NCI-H1105 treated with DMSO at 0.1 percent for 48 hours (cell line): ENCODE measurements at regions not wholly inside any gene's neighbourhood (a gene's known extent, or its start where the extent isn't known, plus 50 kb on each side); places are given as distances from the start of the nearest gene placed in this dataset.

Source experiments
- DNase-seq: peaks from one replicate; lab custom pipeline; 2025; lab: John Stamatoyannopoulos, UW

DNA sequence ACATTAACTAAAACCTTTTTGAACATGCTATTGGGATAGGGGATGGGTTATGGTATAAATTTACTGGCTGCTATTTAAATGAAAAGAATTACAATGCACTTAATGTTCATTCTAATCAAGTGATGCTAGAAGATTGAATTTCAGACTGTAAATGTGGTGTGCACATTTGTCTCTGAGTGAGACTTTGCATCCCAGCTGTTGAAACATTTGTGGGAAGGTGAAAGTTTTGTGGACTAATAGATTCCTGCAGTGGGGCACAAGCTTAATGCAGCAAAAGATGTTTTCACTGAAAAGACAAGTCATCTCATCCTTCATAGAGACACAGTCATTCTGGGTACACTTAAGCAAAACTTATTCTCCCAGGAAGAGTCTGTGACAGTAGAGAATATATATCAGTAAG is 323.6 kb downstream of the NFIB start:
- no peak for DNase-seq

DNA sequence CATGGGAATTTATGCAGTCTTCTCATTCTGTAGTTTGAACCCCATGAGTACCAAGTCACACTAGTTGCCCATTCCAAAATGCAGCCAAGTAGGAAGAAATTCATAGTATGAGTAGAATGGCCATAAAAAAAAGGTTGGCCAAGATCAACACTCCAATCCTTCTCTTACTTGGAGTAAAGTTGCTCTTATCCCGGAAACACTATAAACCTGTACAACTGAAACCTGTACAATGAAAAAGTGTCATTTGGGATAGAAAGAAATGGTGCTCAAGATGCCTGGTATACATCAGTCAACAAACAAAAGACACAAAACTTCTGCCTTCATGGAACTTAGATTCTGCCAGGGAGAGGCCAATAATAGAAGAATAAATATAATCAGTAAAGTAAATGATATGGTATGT is 325.0 kb downstream of the NFIB start:
- no peak for DNase-seq

DNA sequence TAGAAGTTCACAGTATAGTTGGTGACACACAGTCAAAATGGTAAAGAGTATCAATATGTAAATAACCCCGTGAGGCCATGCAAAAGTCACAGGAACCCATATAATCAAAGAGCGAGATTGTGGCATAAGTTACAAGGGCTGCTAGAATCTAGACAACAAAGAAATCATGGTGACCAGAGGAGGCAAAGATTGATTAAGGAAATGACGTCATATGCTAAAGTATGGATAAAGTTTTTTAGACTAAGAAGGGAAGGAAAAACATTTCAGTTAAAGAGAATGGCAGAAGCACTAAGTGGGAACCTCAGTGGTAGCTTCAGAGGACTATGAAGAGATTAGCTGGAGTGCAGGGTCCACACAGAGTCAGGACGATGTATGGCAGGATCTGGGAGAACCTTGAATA is 330.3 kb downstream of the NFIB start:
- no peak for DNase-seq

DNA sequence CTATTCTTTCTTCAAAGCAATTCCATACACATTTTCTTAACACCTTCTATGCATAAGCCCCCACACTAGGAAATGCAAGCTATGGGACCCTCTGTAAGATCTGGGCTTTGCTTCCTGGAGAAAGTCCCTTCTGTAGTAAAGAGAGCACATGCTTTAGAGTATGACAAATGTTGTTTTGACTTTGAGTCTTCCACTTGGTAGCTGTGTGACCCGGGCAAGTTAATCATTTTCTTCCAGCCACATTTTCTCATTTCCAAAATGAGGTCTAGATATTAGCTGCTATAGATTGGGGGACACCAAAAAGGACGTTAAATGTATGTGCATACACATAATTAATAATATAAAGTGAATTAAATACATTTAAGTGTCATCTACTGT is 334.0 kb downstream of the NFIB start:
- DNase-seq = no peak

DNA sequence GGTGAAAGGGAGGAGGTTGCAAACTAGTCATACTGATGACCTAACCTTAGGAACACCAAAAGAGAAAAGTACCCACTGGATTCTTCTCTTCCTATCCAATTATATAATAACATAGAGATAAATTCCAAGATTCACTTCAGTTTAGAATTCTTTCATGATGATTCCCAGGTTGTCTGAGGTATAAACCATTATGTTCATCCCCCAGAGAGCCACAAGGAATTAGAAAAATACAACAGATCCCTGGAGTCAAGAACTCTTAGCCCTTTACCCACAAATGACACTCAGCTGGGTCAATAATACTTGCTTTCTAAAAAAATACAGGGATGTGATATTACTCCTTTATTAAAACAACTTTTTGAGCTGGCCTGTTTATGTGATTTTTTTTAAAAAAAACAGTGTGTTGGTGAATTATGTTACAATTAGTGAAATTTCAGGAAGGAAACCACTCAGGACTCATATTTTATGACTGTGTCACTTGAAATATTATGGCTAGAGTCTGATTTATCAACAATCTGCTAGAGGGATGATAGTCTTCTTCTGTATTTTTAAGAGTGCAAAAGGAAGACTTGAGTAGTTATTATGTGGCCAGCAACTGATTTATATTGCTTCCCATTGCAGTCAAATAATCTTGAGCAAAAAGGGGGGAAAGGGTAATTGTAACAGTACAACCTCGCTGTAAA is 338.2 kb downstream of the NFIB start:
- DNase-seq = no peak

DNA sequence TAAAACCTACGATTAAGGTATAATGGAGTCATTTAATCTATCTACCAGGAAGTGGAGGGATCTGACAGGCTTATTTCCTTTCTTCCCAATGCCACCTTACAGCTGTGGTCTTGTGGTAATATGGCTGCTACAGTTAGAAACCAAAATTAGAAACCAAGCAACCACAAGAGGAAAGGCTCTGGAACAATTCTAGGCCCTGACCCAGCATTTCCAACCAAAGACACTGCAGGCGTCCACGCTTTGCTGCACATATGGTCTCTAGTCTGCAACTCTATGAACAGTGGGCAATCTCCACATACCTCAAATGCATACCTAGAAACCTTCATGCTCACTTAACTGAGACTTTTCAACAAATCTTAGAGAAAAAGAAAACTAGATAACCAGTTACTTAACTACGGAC is 339.1 kb downstream of the NFIB start:
- DNase-seq = no peak

DNA sequence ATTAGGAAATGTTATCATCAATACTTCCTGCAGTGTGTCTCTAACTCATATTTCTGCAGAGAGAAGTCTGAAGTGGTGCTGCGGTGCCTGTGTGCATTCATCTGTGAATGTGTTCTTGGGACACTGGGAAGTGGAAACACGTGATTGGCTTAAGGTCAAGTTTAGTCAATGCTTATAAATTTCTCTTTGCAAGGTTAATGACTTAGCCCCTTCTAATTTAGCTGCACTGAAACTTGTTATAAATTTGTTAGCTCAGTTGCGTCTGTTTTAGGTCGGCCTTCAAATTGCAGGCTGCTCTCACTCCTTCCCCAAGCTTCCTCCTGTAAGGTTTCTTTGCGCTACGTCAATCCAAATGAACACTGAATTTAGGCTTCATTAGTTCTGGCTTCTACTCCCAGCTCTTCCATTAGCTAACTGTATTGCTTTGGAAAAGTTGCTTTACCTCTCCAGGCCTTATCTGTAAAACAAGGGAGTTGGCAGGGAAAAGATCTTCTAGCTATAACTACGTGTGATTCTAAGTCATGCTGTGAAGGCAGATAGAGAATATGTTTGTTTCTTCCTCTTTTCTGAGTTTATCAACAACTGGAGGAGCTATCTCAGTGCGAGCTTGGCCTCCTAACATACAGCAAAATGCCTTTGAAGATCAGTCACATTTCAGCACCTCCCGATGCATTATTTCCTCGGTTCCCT is 341.8 kb downstream of the NFIB start:
- no peak for DNase-seq

DNA sequence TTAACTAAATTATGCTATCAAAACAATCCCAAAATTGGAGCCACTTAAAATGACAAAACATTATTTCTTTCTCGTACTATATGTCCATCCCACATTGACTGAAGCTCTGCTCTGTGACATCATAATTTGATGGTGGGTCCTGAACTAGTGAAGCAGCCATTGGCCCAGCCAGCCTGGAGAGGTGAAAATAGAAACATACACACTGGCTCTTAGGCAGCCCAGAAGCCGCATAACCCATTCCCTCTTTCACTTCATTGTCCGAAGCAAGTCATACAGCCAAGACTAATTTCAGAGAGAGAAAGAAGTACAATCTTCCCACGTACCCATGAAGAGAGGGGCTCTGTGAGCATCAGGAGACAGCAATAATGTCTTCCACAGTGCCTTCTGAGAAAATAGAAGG is 342.5 kb downstream of the NFIB start:
- no peak for DNase-seq

DNA sequence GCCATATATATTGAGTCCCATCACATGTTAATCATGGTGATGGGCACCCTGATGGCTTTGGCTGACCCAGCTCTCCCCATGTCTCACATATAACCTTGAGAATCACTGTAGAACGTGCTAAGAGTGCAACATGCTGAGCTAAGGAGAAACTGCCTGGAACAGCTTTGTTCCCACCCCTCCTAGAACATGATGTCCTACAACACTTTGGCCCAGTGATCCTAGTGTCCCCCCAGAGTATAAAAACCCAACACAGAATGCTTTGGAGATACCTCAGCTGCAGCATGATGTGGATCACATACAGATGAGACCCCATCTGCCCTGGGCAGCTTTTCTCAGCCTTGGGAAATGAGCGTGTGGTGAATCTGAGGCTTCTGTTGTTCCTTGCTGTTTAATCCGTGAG is 343.5 kb downstream of the NFIB start:
- DNase-seq = no peak

DNA sequence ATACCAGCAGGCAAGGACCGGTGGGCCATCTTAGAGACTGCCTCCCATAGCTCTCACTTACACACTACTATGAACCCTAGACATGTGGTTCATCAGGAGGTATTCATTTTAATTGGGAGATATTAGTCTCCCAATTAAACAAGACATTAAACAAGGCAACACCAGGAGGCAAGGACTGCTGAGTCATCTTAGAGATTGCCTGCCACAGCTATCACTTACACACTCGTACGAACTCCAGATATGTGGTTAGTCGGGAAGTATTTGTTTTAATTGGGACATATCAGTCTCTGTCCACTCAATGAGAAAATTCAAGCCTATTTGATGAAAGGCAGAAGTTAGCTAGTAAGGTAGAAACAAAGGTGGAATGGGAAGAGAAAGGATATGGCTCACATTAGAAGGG is 343.9 kb downstream of the NFIB start:
- no peak for DNase-seq

DNA sequence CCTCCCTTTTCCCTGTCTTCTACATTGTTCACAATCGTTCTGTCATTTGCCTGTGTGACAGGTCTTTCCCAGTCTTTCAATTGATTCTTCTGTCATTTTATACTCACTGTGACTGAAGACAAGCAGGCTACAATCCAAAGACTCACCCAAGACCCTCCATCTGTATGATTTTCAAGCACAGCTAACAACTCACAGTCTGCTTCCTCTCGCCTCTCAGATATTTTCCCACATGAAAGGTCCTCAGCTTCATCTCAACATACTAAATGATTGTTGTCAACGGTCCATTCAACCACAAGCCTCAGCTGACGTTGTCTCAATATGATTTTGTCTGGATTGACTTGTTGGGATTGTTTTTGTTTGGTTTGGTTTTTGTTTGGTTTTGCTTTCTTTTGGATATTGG is 346.5 kb downstream of the NFIB start:
- no peak for DNase-seq

DNA sequence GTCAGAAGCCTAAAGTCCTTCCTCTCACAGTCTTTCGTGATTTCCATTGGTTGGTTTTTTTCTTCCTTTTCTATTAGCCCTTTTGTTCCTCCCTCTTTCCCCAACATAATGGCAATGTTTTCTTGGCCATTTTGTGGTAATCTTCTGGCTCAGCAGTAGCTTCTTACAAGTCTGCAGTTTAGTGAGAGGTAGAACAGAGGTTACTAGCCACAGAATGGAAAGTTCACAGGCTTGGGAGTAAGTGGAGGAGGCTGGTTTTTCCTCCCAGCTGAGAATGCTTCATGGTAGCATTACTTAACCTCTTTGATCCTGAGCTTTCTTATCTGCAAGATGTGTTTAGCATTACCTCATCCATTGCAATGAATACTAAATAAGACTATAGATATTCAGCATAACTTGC is 346.9 kb downstream of the NFIB start:
- no peak for DNase-seq

DNA sequence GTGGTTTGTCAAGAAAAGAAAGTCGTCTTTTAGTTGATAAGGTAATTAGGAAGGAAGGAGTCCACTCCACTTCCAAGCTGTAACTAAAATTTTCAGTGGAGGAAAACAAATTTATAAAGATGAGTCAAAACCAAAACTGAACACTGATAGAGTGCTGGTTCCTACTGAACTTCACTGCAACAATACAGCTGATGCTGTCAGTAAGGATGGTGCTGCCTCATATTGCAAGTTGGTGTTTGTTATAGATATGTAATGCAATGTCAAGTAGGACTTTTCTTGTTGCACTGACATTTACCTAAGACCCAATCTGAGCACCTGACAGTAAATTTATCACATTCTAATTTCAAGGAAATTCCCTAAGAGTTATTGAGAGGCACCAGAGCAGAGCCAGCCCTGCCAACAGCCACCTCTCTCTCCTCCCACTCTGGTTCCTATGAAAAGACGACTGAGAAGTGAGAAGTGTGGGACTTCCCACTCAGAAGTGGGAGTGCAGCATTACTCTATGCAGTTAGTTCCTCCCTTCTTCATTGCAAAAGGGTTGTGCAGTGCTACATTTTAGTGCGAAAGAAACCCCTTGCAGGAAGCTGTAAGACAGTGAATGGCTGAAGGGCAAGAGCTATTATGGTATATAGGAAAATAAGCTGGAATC is 350.8 kb downstream of the NFIB start:
- no peak for DNase-seq

DNA sequence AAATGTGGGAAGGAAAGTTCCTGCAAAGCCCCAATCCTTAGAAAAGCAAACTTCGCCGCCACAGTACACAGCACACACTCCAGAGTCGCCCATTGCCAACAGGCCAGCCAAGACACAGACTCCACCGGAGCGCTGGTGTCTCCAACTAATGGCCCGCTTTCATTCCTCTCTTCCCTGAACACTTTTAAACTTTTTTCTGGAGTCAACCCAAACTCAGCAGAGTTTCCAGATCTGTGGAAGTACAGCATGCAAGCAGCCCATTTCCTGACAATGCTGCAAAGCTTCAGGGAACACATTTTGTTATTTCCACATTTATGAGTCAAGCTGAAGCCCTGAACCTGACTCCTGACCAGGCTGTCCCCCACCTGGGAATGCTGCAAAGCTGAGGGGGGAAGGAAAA is 351.9 kb downstream of the NFIB start:
- DNase-seq = no peak

DNA sequence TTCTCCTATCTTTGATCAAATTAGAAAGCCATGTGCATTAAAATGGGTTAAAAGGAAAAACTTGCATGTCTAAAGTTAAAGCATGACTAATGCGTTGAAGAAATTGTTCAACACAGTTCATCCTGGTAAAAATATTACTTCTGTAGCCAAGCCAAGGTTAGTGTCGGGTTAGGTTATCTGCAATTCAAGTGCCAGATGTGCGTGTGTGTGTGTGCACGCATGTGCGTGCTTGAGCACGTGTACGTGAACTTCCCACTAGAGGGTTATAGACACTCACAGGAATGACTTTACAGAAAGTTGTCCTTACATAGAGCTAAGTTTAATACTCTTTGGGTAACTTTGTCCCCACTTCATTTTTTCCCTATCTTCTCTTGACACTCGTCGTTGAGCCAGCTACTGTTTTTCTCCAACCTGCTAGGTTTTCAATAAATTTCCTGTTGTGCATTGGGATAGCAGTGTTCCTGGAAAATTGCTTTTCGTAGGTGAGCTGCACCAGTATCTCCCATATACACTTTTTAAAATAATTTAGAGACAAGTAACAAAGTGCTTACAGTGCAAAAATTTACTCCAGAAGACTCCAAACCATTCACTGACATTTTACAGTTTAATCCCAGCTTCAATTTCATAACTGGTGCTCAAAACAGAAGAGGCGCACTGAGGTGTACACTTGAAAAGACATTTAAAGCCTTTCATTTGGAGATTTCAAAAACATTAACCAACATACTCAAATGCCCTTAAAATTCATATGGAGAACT is 353.8 kb downstream of the NFIB start:
- DNase-seq = no peak

DNA sequence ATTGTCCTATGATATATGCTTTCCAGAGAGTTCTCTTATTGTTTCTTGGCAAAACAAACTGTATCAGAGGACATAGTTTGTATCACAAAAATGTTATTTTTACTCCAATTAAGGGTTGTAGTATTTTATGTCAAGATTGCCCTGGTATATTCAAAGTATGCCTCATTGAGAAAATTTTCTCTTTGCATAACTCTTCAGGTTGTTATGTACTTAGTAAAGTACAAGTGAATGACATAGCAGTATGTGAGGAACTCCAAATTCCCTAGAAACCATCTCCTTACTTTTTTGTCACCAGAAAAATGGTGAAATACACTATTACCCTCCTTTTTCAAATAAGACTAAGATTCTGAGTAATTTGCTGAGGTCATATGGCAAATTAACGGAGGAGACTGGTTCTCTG is 355.3 kb downstream of the NFIB start:
- DNase-seq = no peak

DNA sequence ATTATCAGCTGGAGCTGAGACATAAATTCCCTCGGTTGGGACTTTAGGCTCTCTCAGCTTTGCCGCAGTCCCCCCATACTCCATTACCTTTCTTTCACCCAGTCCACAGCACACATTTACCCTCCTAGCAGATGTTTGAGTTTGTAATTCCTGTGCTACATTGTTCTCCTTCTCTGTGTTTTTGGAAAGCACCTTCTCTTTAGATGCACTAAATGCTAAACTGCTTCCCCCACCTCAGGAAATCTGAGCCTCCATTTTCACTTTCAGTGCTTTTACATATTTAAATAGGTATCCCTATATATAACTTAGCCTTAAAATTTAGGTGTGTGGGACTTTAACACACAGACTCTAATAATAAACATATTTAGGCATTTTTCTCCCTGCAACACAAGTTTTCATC is 356.9 kb downstream of the NFIB start:
- no peak for DNase-seq

DNA sequence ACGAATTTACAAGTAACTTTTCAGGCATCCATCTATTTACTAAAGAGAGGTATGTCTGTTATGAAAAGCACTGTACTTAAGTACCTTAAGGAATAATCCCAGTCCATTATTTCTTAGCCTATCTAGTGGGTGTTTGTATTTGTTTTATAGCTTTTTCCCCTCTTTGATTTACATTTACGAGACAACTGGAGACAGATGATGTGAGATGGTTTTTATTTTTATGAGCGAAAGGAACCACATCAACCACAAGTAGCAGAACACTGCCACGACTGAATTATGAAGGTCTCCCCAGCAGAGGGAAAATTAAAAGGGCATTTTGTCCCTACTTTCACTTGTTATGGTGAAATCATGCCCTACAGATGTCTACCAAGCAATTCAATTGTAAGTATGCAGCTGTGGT is 357.8 kb downstream of the NFIB start:
- DNase-seq = no peak

DNA sequence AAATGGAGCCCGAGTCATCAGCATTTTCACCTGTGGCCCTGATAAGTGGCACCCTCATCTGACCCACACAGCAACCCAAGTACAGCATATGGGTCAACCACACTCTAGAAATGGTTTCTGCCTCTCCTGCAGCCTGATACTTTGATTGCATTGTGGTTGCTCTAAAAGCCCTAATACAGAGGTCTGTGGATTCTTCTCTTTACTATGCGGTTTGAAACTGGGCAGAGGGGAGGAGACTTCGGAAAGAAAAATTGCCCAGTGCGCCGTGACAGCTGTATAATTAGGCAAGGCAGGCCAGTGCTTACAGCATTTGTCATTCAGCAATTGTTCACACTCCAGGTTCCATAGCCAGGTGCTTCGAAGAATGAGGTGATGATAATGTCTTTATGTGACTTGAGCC is 361.0 kb downstream of the NFIB start:
- DNase-seq = peak; percentile 48

DNA sequence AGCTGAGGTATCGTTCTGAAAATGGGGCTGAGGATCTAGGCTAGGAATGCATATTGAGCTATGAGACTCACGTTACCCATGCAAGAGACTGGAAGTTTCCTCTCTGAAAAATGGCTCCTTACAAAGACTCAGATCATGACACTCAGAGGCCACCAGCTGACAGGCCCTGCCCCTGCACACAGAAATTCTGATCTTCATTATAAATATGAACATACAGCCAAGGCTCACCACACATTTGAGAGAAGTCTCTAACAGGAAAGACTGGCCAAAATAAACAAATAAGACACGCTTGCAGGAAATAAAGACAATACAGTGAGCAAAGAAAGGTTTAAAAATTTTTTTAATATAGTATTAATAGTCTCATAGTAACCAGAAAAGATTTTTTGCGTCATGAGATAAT is 365.9 kb downstream of the NFIB start:
- DNase-seq = no peak

DNA sequence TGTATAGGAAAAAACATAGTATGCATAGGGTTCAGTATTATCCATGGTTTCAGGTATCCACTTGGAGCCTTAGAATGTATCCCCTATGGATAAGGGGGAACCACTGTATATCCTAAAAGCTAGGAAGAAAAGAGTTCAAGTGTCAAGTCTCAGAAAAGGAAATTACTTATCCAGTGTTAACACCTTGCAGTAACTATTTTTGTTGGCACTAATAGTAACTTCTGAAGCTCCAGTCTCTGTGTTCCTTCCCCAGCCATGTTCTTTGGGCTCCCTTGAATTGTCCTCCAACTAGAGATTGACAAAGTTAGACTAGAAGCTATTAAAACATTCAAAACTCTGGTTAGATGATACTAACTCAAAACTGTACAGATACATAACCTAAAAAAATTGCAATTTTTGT is 370.8 kb downstream of the NFIB start:
- no peak for DNase-seq

DNA sequence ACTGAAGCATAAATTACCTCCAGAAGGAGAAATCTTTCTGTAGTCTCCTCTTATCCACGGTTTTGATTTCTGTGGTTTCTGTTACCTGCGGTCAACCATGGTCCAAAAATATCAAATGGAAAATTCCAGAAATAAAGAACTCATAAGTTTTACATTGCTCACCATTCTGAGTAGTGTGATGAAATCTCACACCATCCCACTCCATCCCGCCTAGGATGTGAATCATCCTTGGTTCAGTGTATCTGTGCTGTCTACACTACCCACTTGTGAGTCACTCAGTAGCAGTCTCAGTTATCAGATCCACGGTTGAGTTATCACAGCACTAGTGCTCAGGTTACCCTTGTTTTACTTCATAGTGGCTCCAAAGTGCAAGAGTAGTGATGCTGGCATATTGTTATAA is 371.2 kb downstream of the NFIB start:
- DNase-seq = no peak

DNA sequence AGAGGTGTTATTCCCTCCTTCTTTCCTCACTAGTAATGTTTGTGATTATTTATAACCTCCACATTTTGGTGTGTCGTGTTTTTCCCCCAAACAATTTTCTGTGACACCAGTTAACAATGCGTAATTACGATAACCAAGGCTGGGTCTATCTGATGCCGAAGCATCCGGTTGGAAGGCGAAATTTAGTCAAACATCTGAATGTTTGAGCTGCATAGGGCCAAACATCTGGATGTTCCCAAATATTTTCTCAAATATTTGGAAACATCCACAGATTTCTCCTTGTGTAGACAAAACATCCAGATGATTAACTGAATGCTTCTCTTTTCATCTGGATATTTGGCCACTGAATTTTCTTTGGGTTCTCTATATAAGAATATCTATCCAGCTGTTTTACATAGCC is 371.7 kb downstream of the NFIB start:
- DNase-seq = no peak
